GM18861 (cell line): ENCODE measurements at regions not wholly inside any gene's neighbourhood (a gene's known extent, or its start where the extent isn't known, plus 50 kb on each side); places are given as distances from the start of the nearest gene placed in this dataset.
"Not testable (repeated sequence)": the region's sequence is repeated elsewhere in the genome, so short reads cannot be mapped to it uniquely, and the experiment has no call there.

Experiments
- ATAC-seq: cut with Tn5 transposase; IDR thresholded peaks from one replicate; pipeline ENCODE4 v1.9.1; 2021; ENCODE audit not compliant: unreplicated experiment

GRCh38 chr1:232145768-232146167, 484.2 kb downstream of the SIPA1L2 start:
- no peak for ATAC-seq

DNA sequence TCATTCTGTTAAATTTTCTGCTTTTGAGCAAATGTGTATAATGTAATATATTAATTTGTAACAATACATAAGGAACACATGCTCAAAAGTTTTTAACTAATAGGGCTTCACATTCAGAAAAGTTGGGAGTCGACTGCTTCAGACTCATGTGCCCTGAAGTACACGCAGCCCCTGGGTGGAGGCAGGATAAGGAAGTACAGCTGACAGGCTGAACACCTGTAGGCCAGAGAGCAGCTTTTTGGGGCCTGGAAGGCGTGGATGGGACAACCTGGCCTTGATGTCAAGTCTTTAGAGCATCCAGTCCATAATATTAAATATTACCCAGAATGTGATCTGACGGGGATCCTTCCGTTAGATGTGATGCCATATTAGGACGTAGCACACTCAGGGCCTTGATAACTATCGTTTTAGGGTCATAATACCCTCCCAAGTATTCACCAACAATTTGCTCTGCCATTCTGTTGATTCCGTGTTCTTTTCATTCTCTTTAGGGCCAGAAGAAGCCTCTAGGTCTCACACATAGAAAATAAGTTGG, 485.2 kb downstream of the SIPA1L2 start:
- ATAC-seq = no peak

- no peak for ATAC-seq
Observed at GRCh38 chr1:232143315-232143886, 486.5 kb downstream of the SIPA1L2 start.

DNA sequence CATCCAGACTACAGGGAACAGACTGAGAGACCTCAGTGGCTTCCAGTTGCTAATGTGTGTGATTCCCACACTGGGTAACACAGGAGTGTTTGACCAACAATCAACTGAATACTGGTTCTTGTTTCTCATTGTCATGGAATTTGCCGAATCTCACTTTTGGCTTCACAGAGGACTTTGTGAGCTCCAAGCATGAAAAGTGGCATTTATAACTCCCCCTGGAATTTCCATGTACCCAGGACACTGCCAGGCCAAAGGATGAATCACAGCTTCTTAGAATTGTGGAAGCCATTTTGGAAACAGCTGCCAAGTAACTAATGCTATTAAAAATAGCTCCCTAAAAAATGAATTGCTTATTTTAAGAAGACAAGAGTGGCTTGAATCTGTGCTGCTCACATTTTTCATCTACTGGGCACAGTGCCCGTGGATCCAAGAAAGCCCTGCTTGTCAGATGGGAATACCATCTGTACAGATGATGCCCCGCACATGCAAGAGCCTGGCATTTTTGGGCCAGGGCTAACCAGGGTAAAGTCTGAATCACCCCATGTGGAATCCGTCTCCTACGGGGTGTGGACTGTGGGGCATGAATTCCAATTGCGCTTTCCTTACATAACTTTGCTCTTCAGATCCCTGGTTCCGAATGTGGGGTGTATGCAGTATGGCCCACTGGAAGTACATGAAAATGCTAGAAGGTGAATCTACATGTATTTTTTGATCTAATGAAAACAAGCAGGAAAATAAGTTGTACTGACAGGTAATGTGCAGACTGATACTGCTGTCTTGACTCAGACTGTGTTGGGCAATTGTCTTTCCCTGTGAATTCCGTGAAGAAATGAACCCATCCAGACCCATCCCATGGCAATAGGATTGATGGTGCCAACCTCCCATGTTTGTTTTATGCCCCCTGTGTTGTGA, 487.3 kb downstream of the SIPA1L2 start:
- ATAC-seq = no peak

- ATAC-seq = not testable (repeated sequence)
Observed at GRCh38 chr1:232141167-232141448, 488.8 kb downstream of the SIPA1L2 start.

DNA sequence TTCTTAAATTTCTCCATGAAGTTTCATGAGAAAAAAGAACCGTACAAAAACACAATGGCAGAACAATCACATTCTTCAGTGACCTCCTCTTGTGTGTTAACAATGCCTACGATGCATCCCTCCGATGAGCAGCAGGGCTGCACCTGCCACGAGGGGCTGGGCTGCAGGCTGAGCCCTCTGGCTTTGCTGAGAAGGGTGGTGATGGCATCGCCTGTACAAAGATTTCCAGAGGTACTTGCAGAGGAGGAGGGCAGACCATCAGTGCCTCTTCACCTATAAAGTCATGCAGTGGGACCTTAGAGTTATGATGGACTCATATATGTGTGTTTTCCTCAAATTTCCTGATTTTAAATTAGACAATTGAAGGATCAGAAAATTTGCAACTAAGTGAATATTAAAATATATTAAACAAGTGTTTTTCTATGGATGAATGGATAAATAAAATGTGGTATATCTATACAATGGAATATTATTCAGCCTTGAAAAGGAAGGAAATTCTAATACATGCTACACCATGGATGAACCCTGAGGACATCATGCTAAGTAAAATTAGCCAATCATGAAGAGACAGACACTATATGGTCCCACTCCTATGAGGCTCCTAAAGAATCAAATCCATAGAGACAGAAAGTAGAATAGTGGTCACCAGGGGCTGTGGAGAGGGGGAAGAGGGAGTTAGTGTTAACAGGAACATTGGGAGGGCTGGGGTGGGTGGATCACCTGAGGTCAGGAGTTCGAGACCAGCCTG, 489.3 kb downstream of the SIPA1L2 start:
- no peak for ATAC-seq

GRCh38 chr1:232139444-232139843, 490.5 kb downstream of the SIPA1L2 start:
- ATAC-seq = no peak

- ATAC-seq = no peak
Observed at GRCh38 chr1:232138044-232138443, 491.9 kb downstream of the SIPA1L2 start.

GRCh38 chr1:232137066-232137465, 492.9 kb downstream of the SIPA1L2 start:
- ATAC-seq = no peak

DNA sequence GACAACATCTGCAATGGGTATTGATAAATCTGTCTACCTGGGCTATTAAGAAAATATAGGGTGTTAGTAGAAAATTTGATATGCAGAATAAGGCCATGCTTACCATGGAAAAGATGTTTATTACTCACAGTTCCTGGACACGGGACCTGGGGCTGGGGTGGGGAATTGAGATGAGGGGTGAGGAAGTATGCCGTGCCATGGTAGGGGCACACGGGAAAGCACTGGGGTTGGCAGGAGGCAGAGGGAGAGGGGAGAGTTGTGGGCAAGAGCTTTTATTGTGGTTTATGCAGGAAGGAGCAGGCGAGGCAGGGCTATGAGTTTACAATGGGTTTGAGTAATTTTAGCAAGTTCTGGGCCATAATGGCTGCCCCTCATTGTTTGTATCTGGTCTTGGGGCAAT, 493.8 kb downstream of the SIPA1L2 start:
- no peak for ATAC-seq

DNA sequence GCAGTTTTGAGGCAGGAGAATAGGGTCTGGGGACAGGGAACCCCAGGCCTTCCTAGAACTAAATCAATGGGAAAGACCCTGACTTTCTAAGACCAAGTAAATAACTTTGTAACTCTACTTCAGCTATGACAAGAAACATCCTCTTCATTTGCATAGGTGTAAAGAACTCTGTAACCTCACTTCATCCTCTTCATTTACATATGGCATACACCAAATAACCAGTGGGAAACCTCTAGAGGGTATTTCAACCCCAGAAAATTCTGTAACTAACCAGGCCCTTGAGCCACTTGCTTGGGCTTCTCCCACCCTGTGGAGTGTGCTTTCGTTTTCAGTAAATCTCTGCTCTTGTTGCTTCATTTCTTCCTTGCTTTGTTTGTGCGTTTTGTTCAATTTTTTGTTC, 495.6 kb downstream of the SIPA1L2 start:
- ATAC-seq = no peak

GRCh38 chr1:232132572-232132971, 497.4 kb downstream of the SIPA1L2 start:
- ATAC-seq = no peak

DNA sequence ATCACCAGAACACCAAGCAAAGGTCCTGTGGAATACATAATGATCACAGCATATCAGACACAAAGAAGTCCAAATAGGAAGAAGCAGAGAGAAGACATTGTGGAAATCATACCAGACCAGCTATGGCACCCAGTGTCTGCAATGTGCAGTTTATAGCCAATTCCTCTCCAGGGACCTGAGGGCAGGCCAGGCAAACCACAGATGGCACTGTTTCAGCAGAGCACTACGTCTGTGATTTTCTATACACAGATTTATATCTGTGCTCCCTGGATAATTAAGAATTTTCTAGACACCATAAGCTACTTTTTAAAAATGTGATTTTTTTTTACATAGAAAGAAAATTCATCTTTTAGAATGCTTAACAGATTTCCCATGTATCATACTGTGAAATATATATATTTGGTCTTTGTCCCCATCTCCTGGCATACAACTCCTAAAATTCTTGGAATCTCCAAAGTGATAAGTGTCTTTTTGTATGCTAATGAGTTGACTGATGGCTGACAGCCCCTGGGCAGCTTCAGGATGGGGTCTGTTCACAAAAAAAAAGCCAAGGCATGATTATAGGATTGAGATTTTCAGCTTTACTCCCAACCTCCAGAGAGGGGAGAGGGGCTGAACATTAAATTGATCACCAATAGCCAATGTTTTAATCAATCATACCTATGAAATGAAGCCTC, 498.1 kb downstream of the SIPA1L2 start:
- ATAC-seq = no peak

DNA sequence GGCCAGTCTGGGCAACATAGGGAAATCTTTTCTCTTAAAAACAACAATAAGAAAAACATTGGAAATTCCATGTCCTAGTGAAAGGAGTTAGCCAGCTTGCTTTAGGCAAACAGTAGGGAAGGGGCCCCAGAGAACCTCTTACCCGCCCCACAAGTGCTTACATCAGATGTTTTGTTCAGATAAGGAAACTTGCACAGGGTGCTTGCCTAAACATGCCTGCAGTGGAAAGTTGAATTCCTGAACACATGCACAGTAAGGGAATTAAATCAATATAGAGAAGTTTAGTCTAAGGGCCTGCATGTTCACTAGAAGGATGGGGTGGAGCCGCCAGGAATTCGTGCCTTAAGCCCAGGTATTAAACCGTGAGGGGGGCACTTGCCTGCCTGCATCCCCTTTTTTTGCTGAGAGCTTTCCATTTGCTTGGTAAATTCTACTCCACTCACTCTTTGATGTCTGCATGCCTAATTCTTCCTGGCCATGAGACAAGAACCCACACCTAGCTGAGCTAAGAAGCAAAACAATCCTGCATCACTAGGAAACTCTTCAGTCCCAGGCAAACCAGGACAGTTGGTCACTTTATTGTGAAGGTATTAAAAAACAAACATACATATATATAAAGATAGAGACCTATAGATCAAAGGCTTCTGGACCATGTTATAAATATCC, 499.0 kb downstream of the SIPA1L2 start:
- no peak for ATAC-seq

DNA sequence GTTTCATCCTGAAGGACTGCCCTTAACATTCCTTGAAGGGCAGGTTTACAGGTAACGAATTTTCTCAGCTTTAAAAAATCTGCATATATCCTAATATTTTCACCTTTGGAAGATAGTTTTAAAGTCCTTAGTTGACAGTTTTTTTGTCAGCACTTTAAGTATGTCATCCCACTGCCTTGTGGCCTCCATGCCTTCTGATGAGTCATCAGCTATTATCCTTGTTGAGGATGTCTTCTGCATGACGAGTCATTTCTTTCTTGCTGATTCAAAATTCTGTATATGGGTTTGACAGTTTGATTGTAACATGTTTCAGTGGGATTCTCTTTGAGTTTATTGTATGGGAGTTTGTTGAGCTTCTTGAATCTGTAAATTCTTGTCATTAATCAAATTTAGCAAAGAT, 500.6 kb downstream of the DISC1 start:
- ATAC-seq = no peak

- ATAC-seq = no peak
Observed at GRCh38 chr1:232123775-232124659, 497.4 kb downstream of the DISC1 start.

DNA sequence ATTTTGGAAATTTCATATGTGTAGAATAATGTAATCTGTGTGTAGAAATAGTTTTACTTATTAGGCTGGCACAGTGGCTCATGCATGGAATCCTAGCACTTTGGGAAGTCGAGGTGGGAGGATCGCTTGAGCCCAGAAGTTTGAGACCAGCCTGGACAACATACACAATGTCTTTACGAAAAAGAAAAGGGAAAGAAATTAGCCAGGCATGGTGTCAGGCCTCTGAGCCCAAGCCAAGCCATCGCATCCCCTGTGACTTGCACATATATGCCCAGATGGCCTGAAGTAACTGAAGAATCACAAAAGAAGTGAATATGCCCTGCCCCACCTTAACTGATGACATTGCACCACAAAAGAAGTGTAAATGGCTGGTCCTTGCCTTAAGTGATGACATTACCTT, 491.3 kb downstream of the DISC1 start:
- not testable (repeated sequence) for ATAC-seq

- ATAC-seq = no peak
Observed at GRCh38 chr1:232114985-232115384, 488.4 kb downstream of the DISC1 start.

- ATAC-seq = no peak
Observed at GRCh38 chr1:232112076-232112475, 485.5 kb downstream of the DISC1 start.

DNA sequence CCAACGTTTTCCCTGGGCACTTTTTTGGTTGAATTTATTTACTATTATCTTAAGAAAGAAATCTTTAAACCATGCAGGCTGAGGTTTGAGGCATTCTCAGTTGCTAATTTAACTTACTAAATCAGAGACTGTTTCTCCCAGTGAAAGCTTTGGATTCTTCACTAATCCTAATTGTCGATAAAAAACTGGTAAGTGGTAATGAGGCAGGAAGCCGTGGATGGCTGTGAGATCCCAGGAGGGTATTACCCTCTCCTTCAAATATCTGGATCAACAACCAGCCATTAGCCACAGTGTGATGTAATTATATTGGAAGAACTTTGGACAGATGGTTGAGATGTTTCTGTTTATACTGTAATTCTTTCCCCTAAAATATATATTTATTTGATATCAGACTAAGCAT, 485.0 kb downstream of the DISC1 start:
- ATAC-seq = no peak
